Kidney glomerular epithelial cell (primary cell): ENCODE measurements at regions not wholly inside any gene's neighbourhood (a gene's known extent, or its start where the extent isn't known, plus 50 kb on each side); places are given as distances from the start of the nearest gene placed in this dataset.

Experiments
- DNase-seq: peaks from one replicate; lab custom pipeline; 2025; lab: John Stamatoyannopoulos, UW

- DNase-seq: no peak
Observed at GRCh38 chr14:94717808-94718207, 52.1 kb downstream of the GSC start.

GRCh38 chr14:94716976-94717375, 52.9 kb downstream of the GSC start:
- DNase-seq: no peak

GRCh38 chr14:94713115-94713514, 56.8 kb downstream of the GSC start:
- DNase-seq: no peak

GRCh38 chr14:94710731-94711130, 59.2 kb downstream of the GSC start:
- DNase-seq: no peak

GRCh38 chr14:94707494-94707893, 62.4 kb downstream of the GSC start:
- DNase-seq: no peak

GRCh38 chr14:94706133-94706532, 63.8 kb downstream of the GSC start:
- no peak for DNase-seq

- DNase-seq: no peak
Observed at GRCh38 chr14:94702629-94703028, 67.3 kb downstream of the GSC start.

- no peak for DNase-seq
Observed at GRCh38 chr14:94701861-94702370, 68.0 kb downstream of the GSC start.

GRCh38 chr14:94700336-94700735, 69.6 kb downstream of the GSC start:
- DNase-seq: no peak

GRCh38 chr14:94699831-94700230, 70.1 kb downstream of the GSC start:
- DNase-seq: no peak

GRCh38 chr14:94697773-94698556, 71.9 kb downstream of the GSC start:
- DNase-seq: no peak

- no peak for DNase-seq
Observed at GRCh38 chr14:94696518-94696917, 73.4 kb downstream of the GSC start.

- no peak for DNase-seq
Observed at GRCh38 chr14:94695231-94695630, 74.7 kb downstream of the GSC start.

GRCh38 chr14:94691660-94692034, 78.3 kb downstream of the GSC start:
- DNase-seq: no peak

GRCh38 chr14:94690896-94691659, 78.8 kb downstream of the GSC start:
- no peak for DNase-seq

- DNase-seq: no peak
Observed at GRCh38 chr14:94690486-94690885, 78.3 kb downstream of the SERPINA3 start.

- no peak for DNase-seq
Observed at GRCh38 chr14:94689985-94690400, 77.8 kb downstream of the SERPINA3 start.

GRCh38 chr14:94689218-94689984, 77.2 kb downstream of the SERPINA3 start:
- DNase-seq: peak; percentile 19

- DNase-seq: no peak
Observed at GRCh38 chr14:94686511-94687160, 74.4 kb downstream of the SERPINA3 start.

GRCh38 chr14:94685681-94686485, 73.7 kb downstream of the SERPINA3 start:
- DNase-seq: no peak

GRCh38 chr14:94685166-94685581, 73.0 kb downstream of the SERPINA3 start:
- DNase-seq: no peak
